CD14-positive monocyte (primary cell): ENCODE measurements at regions not wholly inside any gene's neighbourhood (a gene's known extent, or its start where the extent isn't known, plus 50 kb on each side); places are given as distances from the start of the nearest gene placed in this dataset.

ENCODE experiments used
- DNase-seq, 3 donors: peaks; one replicate each; pipeline ENCODE4 v3.0.0-alpha.2; 2011 to 2022
- H2AFZ ChIP-seq: 2 replicates; pipeline ENCODE4 v1.6.0; 2012; ENCODE audit warnings: mild to moderate bottlenecking, low read depth, low read length, inconsistent platforms; ENCODE audit not compliant: insufficient read depth, poor library complexity, severe bottlenecking
- H3K27ac ChIP-seq, 2 donors: 1 replicate in 1 of 2; 2 replicates in 1 of 2; pipeline ENCODE4 v1.5.1; 2012 to 2013; ENCODE audit warnings: low read length in 2 of 2, control low read depth in 1 of 2, inconsistent platforms in 1 of 2, low read depth in 1 of 2, mild to moderate bottlenecking in 1 of 2
- H3K27me3 ChIP-seq, 2 donors: one replicate each; pipeline versions ENCODE4 v1.6.0 to v1.6.1; 2011 to 2013; ENCODE audit warnings: low read length in 2 of 2; ENCODE audit not compliant: control insufficient read depth in 2 of 2, insufficient read depth in 2 of 2
- H3K36me3 ChIP-seq, 2 donors: replicated peaks in 1 of 2; 1 replicate in 1 of 2; 2 replicates in 1 of 2; pipeline versions ENCODE4 v1.5.1 to v1.6.1; 2012 to 2013; ENCODE audit warnings: low read length in 2 of 2, control low read depth in 1 of 2, inconsistent platforms in 1 of 2, mild to moderate bottlenecking in 1 of 2; ENCODE audit not compliant: insufficient read depth in 2 of 2, control insufficient read depth in 1 of 2
- H3K4me1 ChIP-seq, 2 donors: 1 replicate in 1 of 2; 2 replicates in 1 of 2; pipeline versions ENCODE4 v1.5.1 to v1.6.1; 2012 to 2013; ENCODE audit warnings: low read length in 2 of 2, control low read depth in 1 of 2, inconsistent platforms in 1 of 2, mild to moderate bottlenecking in 1 of 2, moderate library complexity in 1 of 2; ENCODE audit not compliant: insufficient read depth in 2 of 2, control insufficient read depth in 1 of 2
- H3K4me2 ChIP-seq: replicated peaks from 2 replicates; pipeline ENCODE3; 2012; ENCODE audit warnings: low read length, moderate library complexity, mild to moderate bottlenecking; ENCODE audit not compliant: poor library complexity, severe bottlenecking; ENCODE audit errors: extremely low read depth
- H3K4me3 ChIP-seq, 3 experiments: fragments of 200-600 bp in 1 of 3; sonication (generic) in 1 of 3; replicated peaks in 1 of 3; 1 replicate in 2 of 3; 2 replicates in 1 of 3; pipeline ENCODE4 v1.5.1; 2011 to 2013; ENCODE audit warnings: low read length in 3 of 3, mild to moderate bottlenecking in 3 of 3, control low read depth in 2 of 3, low read depth in 2 of 3, inconsistent platforms in 1 of 3, moderate library complexity in 1 of 3
- H3K79me2 ChIP-seq: 2 replicates; pipeline ENCODE4 v1.6.0; 2012; ENCODE audit warnings: mild to moderate bottlenecking, control low read depth, inconsistent platforms, low read length, moderate library complexity; ENCODE audit not compliant: insufficient read depth
- H3K9ac ChIP-seq: 2 replicates; pipeline ENCODE4 v1.6.0; 2017; ENCODE audit warnings: low read length, mild to moderate bottlenecking; ENCODE audit not compliant: insufficient read depth, poor library complexity, severe bottlenecking
- H3K9me3 ChIP-seq, 2 donors: replicated peaks in 1 of 2; 1 replicate in 1 of 2; 2 replicates in 1 of 2; pipeline versions ENCODE4 v1.5.1 to v1.6.1; 2012 to 2013; ENCODE audit warnings: low read length in 2 of 2, control low read depth in 1 of 2; ENCODE audit not compliant: control insufficient read depth in 1 of 2, insufficient read depth in 1 of 2
- H4K20me1 ChIP-seq: 2 replicates; pipeline ENCODE4 v1.6.0; 2012; ENCODE audit warnings: mild to moderate bottlenecking, low read length, control low read depth, moderate library complexity; ENCODE audit not compliant: insufficient read depth
- H3K27ac Mint-ChIP-seq, 7 donors: one replicate each; pipeline ENCODE4 v1.8.0; 2020; ENCODE audit warnings: mild to moderate bottlenecking in 7 of 7, mixed read lengths in 7 of 7, moderate library complexity in 6 of 7, inconsistent platforms in 2 of 7
- H3K27me3 Mint-ChIP-seq, 3 donors: one replicate each; pipeline ENCODE4 v1.8.0; 2021 to 2022; ENCODE audit warnings: low read depth in 3 of 3, mild to moderate bottlenecking in 3 of 3, mixed read lengths in 3 of 3, moderate library complexity in 3 of 3, inconsistent platforms in 1 of 3
- H3K36me3 Mint-ChIP-seq, 2 donors: one replicate each; pipeline ENCODE4 v1.8.0; 2020; ENCODE audit warnings: mixed read lengths in 2 of 2, inconsistent platforms in 1 of 2, mild to moderate bottlenecking in 1 of 2
- H3K4me1 Mint-ChIP-seq: one replicate; pipeline ENCODE4 v1.8.0; 2020; ENCODE audit warnings: mild to moderate bottlenecking, mixed read lengths
- H3K4me3 Mint-ChIP-seq, 2 donors: one replicate each; pipeline ENCODE4 v1.8.0; 2020; ENCODE audit warnings: mild to moderate bottlenecking in 2 of 2, mixed read lengths in 2 of 2, moderate library complexity in 1 of 2
- H3K9me3 Mint-ChIP-seq, 7 donors: one replicate each; pipeline ENCODE4 v1.8.0; 2020 to 2022; ENCODE audit warnings: mixed read lengths in 7 of 7, mild to moderate bottlenecking in 6 of 7, moderate library complexity in 6 of 7, inconsistent platforms in 2 of 7
- WGBS: methylation state at CpG from one replicate; pipeline ENCODE4 v1.1.5; 2013; ENCODE audit warnings: missing lambda C conversion rate; ENCODE audit not compliant: insufficient coverage; 5-methylcytosine and 5-hydroxymethylcytosine counted together
- intact Hi-C, 2 donors: fragments of 100-400 bp; cut with micrococcal nuclease; formaldehyde crosslinking; loops; one replicate each; pipeline versions ENCODE4 v1.15.0 to v1.15.1; 2023
- TF ChIP-seq, protein P1 (sequence below): fragments of 200-600 bp; IDR thresholded peaks from one replicate; pipeline ENCODE4 v1.8.0; 2022; ENCODE audit warnings: antibody characterized with exemption, mild to moderate bottlenecking

DNA sequence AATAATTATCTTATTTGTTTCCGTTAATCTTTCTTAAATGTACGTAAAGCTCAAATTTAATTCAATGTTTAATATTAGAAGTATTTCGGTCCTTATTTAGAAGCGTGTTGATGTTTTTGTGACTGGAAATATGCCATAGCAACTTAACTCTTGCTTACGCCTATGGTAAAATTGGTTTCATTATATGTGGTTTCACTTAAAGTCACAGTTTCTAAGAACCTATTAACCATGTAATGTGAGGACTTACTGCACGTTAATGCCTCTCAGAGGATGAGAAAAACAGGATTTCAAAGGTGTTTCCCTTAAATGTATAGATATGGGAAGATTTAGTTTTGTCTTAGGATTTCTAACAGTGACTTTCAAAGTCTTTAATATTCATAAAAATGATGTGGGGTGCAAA, 206.4 kb upstream of the IL15 start:
- H3K27me3 ChIP-seq, result no peaks in the 10 kb centered on the region
- H2AFZ ChIP-seq, result no peak overlapping the region
- no peak for DNase-seq
- H3K27ac ChIP-seq, result no peak overlapping the region
- no peak overlapping the region for H3K4me3 ChIP-seq
- H3K4me2 ChIP-seq, result no peak overlapping the region
- no peaks in the 10 kb centered on the region for H3K79me2 ChIP-seq
- H3K4me1 ChIP-seq, result no peaks in the 10 kb centered on the region
- Mint-ChIP-seq H3K9me3 (peaks cover 4 to 9% (median 5%) of the 10 kb centered on the region in 7 donors), H3K27me3 (peaks cover 0 to 1% (median 0%) of the 10 kb centered on the region in 3 donors), H3K36me3 (peaks cover 18 to 19% of the 10 kb centered on the region in 2 donors), H3K27ac (no peak overlapping the region), H3K4me3 (no peak overlapping the region), H3K4me1 (no peaks in the 10 kb centered on the region)
- H3K36me3 ChIP-seq, result no peaks in the 10 kb centered on the region
- WGBS, result no CpG with 5 or more reads among the region's 6 CpGs
- TF ChIP-seq, protein P1, sequence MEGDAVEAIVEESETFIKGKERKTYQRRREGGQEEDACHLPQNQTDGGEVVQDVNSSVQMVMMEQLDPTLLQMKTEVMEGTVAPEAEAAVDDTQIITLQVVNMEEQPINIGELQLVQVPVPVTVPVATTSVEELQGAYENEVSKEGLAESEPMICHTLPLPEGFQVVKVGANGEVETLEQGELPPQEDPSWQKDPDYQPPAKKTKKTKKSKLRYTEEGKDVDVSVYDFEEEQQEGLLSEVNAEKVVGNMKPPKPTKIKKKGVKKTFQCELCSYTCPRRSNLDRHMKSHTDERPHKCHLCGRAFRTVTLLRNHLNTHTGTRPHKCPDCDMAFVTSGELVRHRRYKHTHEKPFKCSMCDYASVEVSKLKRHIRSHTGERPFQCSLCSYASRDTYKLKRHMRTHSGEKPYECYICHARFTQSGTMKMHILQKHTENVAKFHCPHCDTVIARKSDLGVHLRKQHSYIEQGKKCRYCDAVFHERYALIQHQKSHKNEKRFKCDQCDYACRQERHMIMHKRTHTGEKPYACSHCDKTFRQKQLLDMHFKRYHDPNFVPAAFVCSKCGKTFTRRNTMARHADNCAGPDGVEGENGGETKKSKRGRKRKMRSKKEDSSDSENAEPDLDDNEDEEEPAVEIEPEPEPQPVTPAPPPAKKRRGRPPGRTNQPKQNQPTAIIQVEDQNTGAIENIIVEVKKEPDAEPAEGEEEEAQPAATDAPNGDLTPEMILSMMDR, result no peak
- H4K20me1 ChIP-seq, result peaks cover 82% of the 10 kb centered on the region
- H3K9ac ChIP-seq, result no peak overlapping the region
- intact Hi-C loops, result no loop called here
- no peaks in the 10 kb centered on the region for H3K9me3 ChIP-seq

- Histone ChIP-seq H3K27ac (no peak overlapping the region), H3K9ac (no peak overlapping the region), H3K4me3 (no peak overlapping the region), H3K36me3 (no peaks in the 10 kb centered on the region), H3K79me2 (no peaks in the 10 kb centered on the region), H3K4me1 (no peaks in the 10 kb centered on the region), H3K9me3 (no peaks in the 10 kb centered on the region), H3K4me2 (no peak overlapping the region), H4K20me1 (peaks cover 80% of the 10 kb centered on the region), H2AFZ (no peak overlapping the region), H3K27me3 (no peaks in the 10 kb centered on the region)
- Mint-ChIP-seq H3K27me3 (peaks cover 0 to 1% (median 0%) of the 10 kb centered on the region in 3 donors), H3K27ac (no peak overlapping the region), H3K36me3 (peaks cover 18 to 20% of the 10 kb centered on the region in 2 donors), H3K9me3 (peaks cover 4 to 9% (median 5%) of the 10 kb centered on the region in 7 donors), H3K4me1 (no peaks in the 10 kb centered on the region), H3K4me3 (no peak overlapping the region)
- TF ChIP-seq, protein P1, result no peak
- intact Hi-C loops, result no loop called here
- no peak for DNase-seq
- no CpG with 5 or more reads among the region's 4 CpGs for WGBS
These were observed 205.7 kb upstream of the IL15 start for GRCh38 chr4:141430686-141431085.
